HCT116 (cell line): ENCODE measurements at regions not wholly inside any gene's neighbourhood (a gene's known extent, or its start where the extent isn't known, plus 50 kb on each side); places are given as distances from the start of the nearest gene placed in this dataset.

Source experiments
- ATAC-seq: fragments of 200-7000 bp; cut with Tn5 transposase; 2 replicates; pipeline ENCODE4 v1.9.1; 2020; ENCODE audit warnings: mild to moderate bottlenecking, moderate library complexity
- BruUV-seq: library from RNA; stranded (reverse); fragments of 400-500 nt; replicated peaks from 2 replicates; lab custom pipeline; 2021; lab: Mats Ljungman, UMichigan
- CTCF ChIA-PET: fragments of 300-600 bp; sonication (Branson Sonifier 250); formaldehyde crosslinking; loops from one replicate; lab custom pipeline; 2021; ENCODE audit warnings: antibody characterized with exemption; lab: Charles Lee
- POLR2A ChIA-PET: fragments of 300-600, 350-600 bp; sonication (Branson Sonifier 250); formaldehyde crosslinking; loops from one replicate; lab custom pipeline; 2021; ENCODE audit warnings: antibody characterized with exemption; lab: Charles Lee
- RAD21 ChIA-PET, 2 experiments: fragments of 300-600 bp; sonication (Branson Sonifier 250); formaldehyde crosslinking; loops; one replicate each; lab custom pipeline; 2023; ENCODE audit warnings: low total read pairs in 2 of 2; ENCODE audit not compliant: uncharacterized antibody in 2 of 2, unreplicated experiment in 2 of 2, low non-redundant PET in 1 of 2; lab: Charles Lee
- DNase-seq: peaks from one replicate; pipeline ENCODE4 v3.0.0-alpha.2; 2010; ENCODE audit warnings: low read depth, low spot score
- H2AFZ ChIP-seq: fragments of 200-600 bp; shearing (Covaris generic), sonication (generic); 2 replicates; pipeline ENCODE4 v1.6.1; 2017; ENCODE audit warnings: low read depth, mixed run types, mixed read lengths, antibody characterized with exemption, low read length; ENCODE audit not compliant: poor library complexity, severe bottlenecking
- H3K27ac ChIP-seq: 2 replicates; pipeline ENCODE4 v1.5.1; 2012; ENCODE audit warnings: low read depth, low read length
- H3K27me3 ChIP-seq: fragments of 200-600 bp; sonication (generic); 2 replicates; pipeline ENCODE4 v1.6.1; 2016; ENCODE audit warnings: mixed run types, low read length, mixed read lengths; ENCODE audit not compliant: insufficient read depth
- H3K36me3 ChIP-seq, 2 experiments: fragments of 200-500 bp in 1 of 2; fragments of 200-600 bp in 1 of 2; sonication (Bioruptor generic) in 1 of 2; sonication (generic) in 1 of 2; 2 replicates each; pipeline versions ENCODE4 v1.5.1 to v1.6.1; 2014 to 2016; ENCODE audit warnings: low read length in 2 of 2, inconsistent platforms in 1 of 2, mixed read lengths in 1 of 2, mixed run types in 1 of 2; ENCODE audit not compliant: insufficient read depth in 2 of 2, control insufficient read depth in 1 of 2
- H3K4me1 ChIP-seq, 2 experiments: fragments of 200-600 bp in 1 of 2; sonication (generic) in 1 of 2; 2 replicates each; pipeline versions ENCODE4 v1.5.1 to v1.6.1; 2012 to 2017; ENCODE audit warnings: low read length in 2 of 2, inconsistent platforms in 1 of 2, mild to moderate bottlenecking in 1 of 2, mixed read lengths in 1 of 2, mixed run types in 1 of 2, moderate library complexity in 1 of 2; ENCODE audit not compliant: insufficient read depth in 2 of 2, control insufficient read depth in 1 of 2
- H3K4me2 ChIP-seq: fragments of 200-600 bp; sonication (generic); 2 replicates; pipeline ENCODE4 v1.6.1; 2017; ENCODE audit warnings: mixed run types, low read length, mixed read lengths
- H3K4me3 ChIP-seq, 2 experiments: fragments of 200-600 bp in 1 of 2; sonication (generic) in 1 of 2; replicated peaks in 1 of 2; 2 replicates each; pipeline ENCODE4 v1.5.1; 2011 to 2016; ENCODE audit warnings: low read length in 2 of 2, control low read depth in 1 of 2, low read depth in 1 of 2, mild to moderate bottlenecking in 1 of 2, mixed read lengths in 1 of 2, mixed run types in 1 of 2
- H3K79me2 ChIP-seq: fragments of 200-600 bp; sonication (generic); 2 replicates; pipeline ENCODE4 v1.6.1; 2017; ENCODE audit warnings: mild to moderate bottlenecking, mixed run types, low read length, moderate library complexity, mixed read lengths; ENCODE audit not compliant: insufficient read depth
- H3K9ac ChIP-seq: fragments of 200-600 bp; sonication (generic); 2 replicates; pipeline ENCODE4 v1.6.1; 2016; ENCODE audit warnings: low read length, mixed read lengths
- H3K9me2 ChIP-seq: fragments of 200-600 bp; sonication (generic), shearing (Covaris generic); 2 replicates; pipeline ENCODE4 v1.6.1; 2017; ENCODE audit warnings: mixed run types, mild to moderate bottlenecking, moderate library complexity; ENCODE audit not compliant: insufficient read depth
- H3K9me3 ChIP-seq, 2 experiments: fragments of 200-500 bp in 1 of 2; fragments of 200-600 bp in 1 of 2; sonication (Bioruptor generic) in 1 of 2; sonication (generic) in 1 of 2; 2 replicates each; pipeline ENCODE4 v1.6.1; 2014 to 2017; ENCODE audit warnings: low read length in 2 of 2, mixed read lengths in 2 of 2, inconsistent platforms in 1 of 2, low read depth in 1 of 2, mild to moderate bottlenecking in 1 of 2, mixed run types in 1 of 2, moderate library complexity in 1 of 2; ENCODE audit not compliant: control insufficient read depth in 1 of 2, insufficient read depth in 1 of 2
- H4K20me1 ChIP-seq: fragments of 200-600 bp; sonication (generic), shearing (Covaris generic); 2 replicates; pipeline ENCODE4 v1.6.1; 2017; ENCODE audit warnings: mixed run types, mild to moderate bottlenecking, moderate library complexity; ENCODE audit not compliant: insufficient read depth
- CBX3 ChIP-seq: IDR thresholded peaks from 2 replicates; pipeline ENCODE4 v1.6.1; 2012; ENCODE audit warnings: low read depth
- CEBPB ChIP-seq: IDR thresholded peaks from 2 replicates; pipeline ENCODE4 v1.6.1; 2012; ENCODE audit warnings: low read depth
- CTCF ChIP-seq, 3 experiments: fragments of 200-600 bp in 1 of 3; sonication (generic) in 1 of 3; IDR thresholded peaks in 2 of 3; conservative IDR thresholded peaks in 1 of 3; 2 replicates each; pipeline ENCODE4 v1.5.1; 2012 to 2017; ENCODE audit warnings: low read depth in 2 of 3, low read length in 2 of 3, antibody characterized with exemption in 1 of 3, borderline replicate concordance in 1 of 3, control low read depth in 1 of 3, mild to moderate bottlenecking in 1 of 3, mixed read lengths in 1 of 3, mixed run types in 1 of 3, moderate library complexity in 1 of 3; ENCODE audit not compliant: insufficient read depth in 1 of 3
- EGR1 ChIP-seq: IDR thresholded peaks from 2 replicates; pipeline ENCODE4 v1.6.1; 2012; ENCODE audit warnings: low read depth
- EZH2 ChIP-seq: fragments of 200-600 bp; sonication (generic); IDR thresholded peaks from 2 replicates; pipeline ENCODE4 v1.6.1; 2017; ENCODE audit warnings: antibody characterized with exemption, mixed run types
- EZH2phosphoT487 ChIP-seq: fragments of 200-600 bp; IDR thresholded peaks from 2 replicates; pipeline ENCODE4 v1.6.1; 2018; ENCODE audit warnings: antibody characterized with exemption, borderline replicate concordance
- FOSL1 ChIP-seq: IDR thresholded peaks from 2 replicates; pipeline ENCODE4 v1.6.1; 2012; ENCODE audit warnings: low read depth
- JUND ChIP-seq: IDR thresholded peaks from 2 replicates; pipeline ENCODE4 v1.6.1; 2012
- POLR2A ChIP-seq: IDR thresholded peaks from 2 replicates; pipeline ENCODE4 v1.7.0; 2011; ENCODE audit warnings: borderline replicate concordance; ENCODE audit not compliant: insufficient read depth, insufficient read length; ENCODE audit errors: extremely low read depth
- POLR2AphosphoS5 ChIP-seq: IDR thresholded peaks from 2 replicates; pipeline ENCODE4 v1.6.1; 2011; ENCODE audit warnings: mild to moderate bottlenecking, low read depth, low read length, moderate library complexity
- SIN3A ChIP-seq: IDR thresholded peaks from 2 replicates; pipeline ENCODE4 v1.6.1; 2012; ENCODE audit warnings: low read depth
- SP1 ChIP-seq: IDR thresholded peaks from 2 replicates; pipeline ENCODE4 v1.6.1; 2012; ENCODE audit warnings: low read depth
- SRF ChIP-seq: IDR thresholded peaks from 2 replicates; pipeline ENCODE4 v1.6.1; 2012; ENCODE audit warnings: low read depth
- ZFX ChIP-seq: fragments of 450-650 bp; IDR thresholded peaks from 2 replicates; pipeline ENCODE4 v1.6.1; 2017
- ZNF274 ChIP-seq: fragments of 200-500 bp; sonication (Bioruptor generic); IDR thresholded peaks from 2 replicates; pipeline ENCODE4 v1.6.1; 2014; ENCODE audit warnings: mild to moderate bottlenecking, low read depth, low read length, inconsistent platforms
- intact Hi-C: fragments of 100-400 bp; cut with micrococcal nuclease; formaldehyde crosslinking; loops from 2 replicates; pipeline ENCODE4 v1.10.0; 2022
- TF ChIP-seq, protein P1 (sequence below): IDR thresholded peaks from 2 replicates; pipeline ENCODE4 v1.6.1; 2012
- TF ChIP-seq, protein P2 (sequence below): IDR thresholded peaks from 2 replicates; pipeline ENCODE4 v1.6.1; 2011; ENCODE audit warnings: mild to moderate bottlenecking, low read length, moderate library complexity; ENCODE audit not compliant: insufficient replicate concordance; ENCODE audit errors: extremely low read depth

DNA sequence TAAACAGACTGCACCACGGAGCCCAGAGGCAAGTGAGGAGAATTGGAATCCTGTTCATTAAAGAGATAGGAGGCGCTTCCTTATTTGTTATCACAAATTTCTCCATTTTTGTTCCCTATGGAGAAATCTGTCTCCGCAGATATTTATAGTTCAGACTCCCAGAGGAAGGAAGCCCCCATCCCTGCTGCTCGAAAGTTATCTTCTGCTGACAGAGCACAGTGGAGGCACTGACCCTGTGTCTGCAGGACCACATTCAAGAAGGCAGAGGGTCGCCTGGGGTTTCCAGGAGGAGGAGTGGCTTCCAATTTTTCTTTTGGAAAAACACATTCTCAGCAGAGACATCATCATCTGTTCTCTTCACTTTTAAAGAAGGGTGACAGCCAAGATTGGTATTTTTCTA, 73.0 kb upstream of the GPR45 start:
- Histone ChIP-seq H3K79me2 (no peaks in the 10 kb centered on the region), H3K9me2 (no peaks in the 10 kb centered on the region), H3K36me3 (no peaks in the 10 kb centered on the region), H2AFZ (no peak overlapping the region), H3K4me2 (no peak overlapping the region), H3K4me3 (no peak overlapping the region), H3K27ac (no peak overlapping the region), H3K27me3 (no peaks in the 10 kb centered on the region), H3K4me1 (no peaks in the 10 kb centered on the region), H3K9me3 (no peaks in the 10 kb centered on the region), H4K20me1 (no peaks in the 10 kb centered on the region), H3K9ac (no peak overlapping the region)
- ChIA-PET POLR2A (no interaction called here), CTCF (interaction anchor here (2.0 kb wide), 1 partner anchor 11 kb away, joined by 9 read pairs; no protein-coding TSS in a partner anchor), RAD21 (no interaction called here)
- DNase-seq (no peak), ATAC-seq (no peak)
- BruUV-seq, result no TSS peak
- TF ChIP-seq, protein P1, sequence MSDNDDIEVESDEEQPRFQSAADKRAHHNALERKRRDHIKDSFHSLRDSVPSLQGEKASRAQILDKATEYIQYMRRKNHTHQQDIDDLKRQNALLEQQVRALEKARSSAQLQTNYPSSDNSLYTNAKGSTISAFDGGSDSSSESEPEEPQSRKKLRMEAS, result no peak
- TF ChIP-seq POLR2AphosphoS5, result no peak
- intact Hi-C loops, result no loop called here

DNA sequence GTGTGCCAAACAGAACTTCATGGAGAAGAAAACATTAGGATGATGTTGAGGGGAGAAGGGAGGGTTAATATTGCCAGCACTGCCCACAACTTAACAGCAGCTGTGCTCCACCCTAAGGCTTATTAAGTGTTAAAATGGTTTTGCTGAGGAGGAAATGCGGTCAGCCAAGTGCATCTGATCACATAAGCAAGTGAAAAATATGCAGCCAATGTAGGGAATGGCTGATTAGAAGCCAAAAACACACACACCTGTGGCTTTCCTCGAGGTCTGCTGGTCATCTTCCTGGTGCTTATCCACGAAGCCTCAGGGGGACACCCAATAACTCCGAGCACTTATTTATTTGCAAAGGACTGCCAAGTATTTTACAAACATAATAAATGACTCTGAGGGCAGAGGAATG, 66.3 kb upstream of the GPR45 start:
- no TSS peak for BruUV-seq
- H2AFZ ChIP-seq, result no peak overlapping the region
- no peak for ATAC-seq
- intact Hi-C loops, result no loop called here
- RAD21 ChIA-PET, result no interaction called here
- H3K9ac ChIP-seq, result no peak overlapping the region
- H3K27me3 ChIP-seq, result 0 out of 2 replicates have a peak, but pooled peaks cover 7% of the 10 kb centered on the region
- H3K4me1 ChIP-seq, result peaks cover 9 to 14% of the 10 kb centered on the region in 2 experiments; a peak in 3 of 4 replicates
- H3K9me3 ChIP-seq, result no peaks in the 10 kb centered on the region
- TF ChIP-seq POLR2A, result no peak
- no peak for TF ChIP-seq EZH2
- TF ChIP-seq CEBPB, result no peak
- TF ChIP-seq CTCF (IDR thresholded peaks at IDR 0.05 in 2 of 3, conservative IDR thresholded peaks at IDR 0.05 in 1 of 3; ENCODE audit: borderline replicate concordance in 1 of 3, insufficient read depth in 1 of 3, low read depth in 2 of 3, low read length in 2 of 3), result no peak
- TF ChIP-seq SRF, result no peak
- no peak for TF ChIP-seq SP1
- TF ChIP-seq, protein P2, sequence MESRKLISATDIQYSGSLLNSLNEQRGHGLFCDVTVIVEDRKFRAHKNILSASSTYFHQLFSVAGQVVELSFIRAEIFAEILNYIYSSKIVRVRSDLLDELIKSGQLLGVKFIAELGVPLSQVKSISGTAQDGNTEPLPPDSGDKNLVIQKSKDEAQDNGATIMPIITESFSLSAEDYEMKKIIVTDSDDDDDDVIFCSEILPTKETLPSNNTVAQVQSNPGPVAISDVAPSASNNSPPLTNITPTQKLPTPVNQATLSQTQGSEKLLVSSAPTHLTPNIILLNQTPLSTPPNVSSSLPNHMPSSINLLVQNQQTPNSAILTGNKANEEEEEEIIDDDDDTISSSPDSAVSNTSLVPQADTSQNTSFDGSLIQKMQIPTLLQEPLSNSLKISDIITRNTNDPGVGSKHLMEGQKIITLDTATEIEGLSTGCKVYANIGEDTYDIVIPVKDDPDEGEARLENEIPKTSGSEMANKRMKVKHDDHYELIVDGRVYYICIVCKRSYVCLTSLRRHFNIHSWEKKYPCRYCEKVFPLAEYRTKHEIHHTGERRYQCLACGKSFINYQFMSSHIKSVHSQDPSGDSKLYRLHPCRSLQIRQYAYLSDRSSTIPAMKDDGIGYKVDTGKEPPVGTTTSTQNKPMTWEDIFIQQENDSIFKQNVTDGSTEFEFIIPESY, result no peak
- no peak for TF ChIP-seq ZFX
- no peak for TF ChIP-seq SIN3A
- no peak for TF ChIP-seq CBX3
- TF ChIP-seq EZH2phosphoT487, result no peak
- TF ChIP-seq, protein P1, result no peak
- TF ChIP-seq EGR1, result no peak
- TF ChIP-seq JUND, result no peak
- TF ChIP-seq ZNF274, result no peak
- TF ChIP-seq FOSL1, result no peak
- TF ChIP-seq, all 23 proteins: peak for 0
- no peak overlapping the region for H3K27ac ChIP-seq
- no peaks in the 10 kb centered on the region for H3K36me3 ChIP-seq
- no peaks in the 10 kb centered on the region for H4K20me1 ChIP-seq
- ChIA-PET POLR2A (no interaction called here), CTCF (no interaction called here)
- no peak for DNase-seq
- no peak overlapping the region for H3K4me3 ChIP-seq
- H3K9me2 ChIP-seq, result no peaks in the 10 kb centered on the region
- H3K79me2 ChIP-seq, result no peaks in the 10 kb centered on the region
- H3K4me2 ChIP-seq, result no peak overlapping the region
